GM12878 (cell line): ENCODE measurements at regions not wholly inside any gene's neighbourhood (a gene's known extent, or its start where the extent isn't known, plus 50 kb on each side); places are given as distances from the start of the nearest gene placed in this dataset.

Source experiments
- ATAC-seq: fragments of 200-7000 bp; cut with Tn5 transposase; 3 replicates; pipeline ENCODE4 v1.9.1; 2020; ENCODE audit warnings: mild to moderate bottlenecking, moderate library complexity
- BruUV-seq: library from RNA; stranded (reverse); fragments of 400-500 nt; replicated peaks from 2 replicates; lab custom pipeline; 2021; lab: Mats Ljungman, UMichigan
- CTCF ChIA-PET: fragments of 300-600 bp; sonication (Branson Sonifier 250); formaldehyde crosslinking; extraction: SDS; loops from one replicate; lab custom pipeline; 2021; ENCODE audit warnings: inconsistent platforms; lab: Yijun Ruan, JAX
- POLR2A ChIA-PET: fragments of 350-600 bp; formaldehyde crosslinking; extraction: SDS; loops from one replicate; lab custom pipeline; 2021; ENCODE audit warnings: inconsistent platforms; lab: Charles Lee
- RAD21 ChIA-PET: fragments of 300-600 bp; sonication (Branson Sonifier 250); formaldehyde crosslinking; loops from one replicate; lab custom pipeline; 2023; ENCODE audit warnings: antibody characterized with exemption; ENCODE audit not compliant: unreplicated experiment; lab: Charles Lee
- SMC1A ChIA-PET: fragments of 300-600 bp; sonication (Branson Sonifier 250); formaldehyde crosslinking; loops from one replicate; lab custom pipeline; 2023; ENCODE audit not compliant: unreplicated experiment, uncharacterized antibody; lab: Charles Lee
- DNase-seq: peaks from one replicate; pipeline ENCODE4 v3.0.0-alpha.2; 2011; ENCODE audit warnings: low read depth, low spot score
- FAIRE-seq: peaks from 3 replicates; lab custom pipeline; 2011; peaks lifted over from hg19 to GRCh38; lab: Jason Lieb, UNC
- H2AFZ ChIP-seq: 2 replicates; pipeline ENCODE4 v1.6.0; 2011; ENCODE audit warnings: low read depth, low read length, control low read depth; ENCODE audit not compliant: control insufficient read depth
- H3K27ac ChIP-seq: 2 replicates; pipeline ENCODE4 v1.5.1; 2011; ENCODE audit warnings: control low read depth; ENCODE audit not compliant: control insufficient read depth, insufficient read depth
- H3K27me3 ChIP-seq, 2 experiments: replicated peaks in 1 of 2; 2 replicates each; pipeline versions ENCODE4 v1.6.0 to v1.6.1; 2011; ENCODE audit warnings: low read length in 1 of 2; ENCODE audit not compliant: control insufficient read depth in 2 of 2, insufficient read depth in 2 of 2
- H3K36me3 ChIP-seq, 2 experiments: 2 replicates each; pipeline ENCODE4 v1.5.1; 2011; ENCODE audit warnings: low read length in 1 of 2; ENCODE audit not compliant: control insufficient read depth in 2 of 2, insufficient read depth in 2 of 2
- H3K4me1 ChIP-seq: 2 replicates; pipeline ENCODE4 v1.6.1; 2011; ENCODE audit warnings: mild to moderate bottlenecking, low read length, moderate library complexity, mixed read lengths; ENCODE audit not compliant: control insufficient read depth, insufficient read depth
- H3K4me2 ChIP-seq: 2 replicates; pipeline ENCODE4 v1.6.0; 2011; ENCODE audit warnings: control low read depth; ENCODE audit not compliant: control insufficient read depth, insufficient read depth
- H3K4me3 ChIP-seq: fragments of 200-600 bp; sonication (generic); 2 replicates; pipeline ENCODE4 v1.5.1; 2016
- H3K79me2 ChIP-seq: 2 replicates; pipeline ENCODE4 v1.6.0; 2011; ENCODE audit warnings: low read length; ENCODE audit not compliant: control insufficient read depth, insufficient read depth
- H3K9ac ChIP-seq: 2 replicates; pipeline ENCODE4 v1.8.0; 2011; ENCODE audit warnings: low read length, control low read depth, mixed read lengths; ENCODE audit not compliant: control insufficient read depth, insufficient read depth
- H3K9me3 ChIP-seq: replicated peaks from 3 replicates; pipeline ENCODE4 v1.5.1; 2011; ENCODE audit warnings: mild to moderate bottlenecking, low read length; ENCODE audit not compliant: control insufficient read depth, insufficient read depth
- H4K20me1 ChIP-seq: 2 replicates; pipeline ENCODE4 v1.6.0; 2011; ENCODE audit not compliant: control insufficient read depth, insufficient read depth
- BCL3 ChIP-seq: IDR thresholded peaks from 2 replicates; pipeline ENCODE4 v1.6.1; 2011; ENCODE audit warnings: borderline replicate concordance, low read depth, mild to moderate bottlenecking, moderate library complexity, low read length; ENCODE audit not compliant: insufficient read depth, poor library complexity, severe bottlenecking
- CREM ChIP-seq: IDR thresholded peaks from 2 replicates; pipeline ENCODE4 v1.6.1; 2014; ENCODE audit warnings: antibody characterized with exemption, low read depth
- ELK1 ChIP-seq: IDR thresholded peaks from 2 replicates; pipeline ENCODE4 v1.6.1; 2012; ENCODE audit warnings: low read depth, low read length, improper control_type of control experiment
- EZH2 ChIP-seq: IDR thresholded peaks from 2 replicates; pipeline ENCODE4 v1.6.1; 2012; ENCODE audit warnings: low read depth, mild to moderate bottlenecking, control low read depth, inconsistent platforms, low read length, borderline replicate concordance; ENCODE audit not compliant: control insufficient read depth
- TCF12 ChIP-seq: IDR thresholded peaks from 2 replicates; pipeline ENCODE4 v1.6.1; 2011; ENCODE audit warnings: low read depth, mild to moderate bottlenecking, low read length
- WGBS: methylation state at CpG from one replicate; pipeline ENCODE4 v1.1.6; 2016; ENCODE audit warnings: low lambda C conversion rate; ENCODE audit not compliant: insufficient replicate concordance, insufficient coverage; ENCODE audit errors: missing lambda C conversion rate; 5-methylcytosine and 5-hydroxymethylcytosine counted together
- in situ Hi-C: fragments of 300-500 bp; cut with MboI; formaldehyde crosslinking; loops from 9 replicates; pipeline ENCODE4 v1.14.3; 2018; ENCODE audit warnings: mixed read lengths
- intact Hi-C: fragments of 100-400 bp; cut with micrococcal nuclease; formaldehyde crosslinking; loops from one replicate; pipeline ENCODE4 v1.14.2; 2022; ENCODE audit not compliant: unreplicated experiment
- TF ChIP-seq, protein P1 (sequence below): IDR thresholded peaks from 2 replicates; pipeline ENCODE4 v1.6.1; 2012; ENCODE audit warnings: improper control_type of control experiment, low read depth, low read length; ENCODE audit not compliant: insufficient replicate concordance
- TF ChIP-seq, protein P2 (sequence below): IDR thresholded peaks from 2 replicates; pipeline ENCODE4 v1.6.1; 2012; ENCODE audit warnings: low read length, inconsistent platforms

DNA sequence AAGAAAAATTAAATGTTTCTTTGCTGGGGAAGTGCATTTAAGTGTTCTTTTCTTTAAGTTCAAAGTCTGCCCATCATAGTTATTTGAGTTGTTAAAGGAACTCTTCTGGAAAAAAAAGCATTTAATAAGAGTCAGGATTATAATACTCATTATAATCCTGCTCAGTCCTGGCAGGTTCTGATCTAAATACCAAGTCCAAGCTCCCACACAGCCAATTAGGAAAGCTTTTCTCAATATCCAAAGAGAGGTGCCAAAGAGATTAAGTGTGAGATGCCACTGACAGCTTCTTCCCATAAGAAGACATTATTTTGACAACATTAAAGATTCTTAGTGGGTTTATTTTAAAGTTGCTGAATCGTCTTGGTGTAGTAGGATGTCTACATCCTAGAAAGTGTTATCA, 235.2 kb upstream of the DAB2 start (continued):
- TF ChIP-seq, protein P1, sequence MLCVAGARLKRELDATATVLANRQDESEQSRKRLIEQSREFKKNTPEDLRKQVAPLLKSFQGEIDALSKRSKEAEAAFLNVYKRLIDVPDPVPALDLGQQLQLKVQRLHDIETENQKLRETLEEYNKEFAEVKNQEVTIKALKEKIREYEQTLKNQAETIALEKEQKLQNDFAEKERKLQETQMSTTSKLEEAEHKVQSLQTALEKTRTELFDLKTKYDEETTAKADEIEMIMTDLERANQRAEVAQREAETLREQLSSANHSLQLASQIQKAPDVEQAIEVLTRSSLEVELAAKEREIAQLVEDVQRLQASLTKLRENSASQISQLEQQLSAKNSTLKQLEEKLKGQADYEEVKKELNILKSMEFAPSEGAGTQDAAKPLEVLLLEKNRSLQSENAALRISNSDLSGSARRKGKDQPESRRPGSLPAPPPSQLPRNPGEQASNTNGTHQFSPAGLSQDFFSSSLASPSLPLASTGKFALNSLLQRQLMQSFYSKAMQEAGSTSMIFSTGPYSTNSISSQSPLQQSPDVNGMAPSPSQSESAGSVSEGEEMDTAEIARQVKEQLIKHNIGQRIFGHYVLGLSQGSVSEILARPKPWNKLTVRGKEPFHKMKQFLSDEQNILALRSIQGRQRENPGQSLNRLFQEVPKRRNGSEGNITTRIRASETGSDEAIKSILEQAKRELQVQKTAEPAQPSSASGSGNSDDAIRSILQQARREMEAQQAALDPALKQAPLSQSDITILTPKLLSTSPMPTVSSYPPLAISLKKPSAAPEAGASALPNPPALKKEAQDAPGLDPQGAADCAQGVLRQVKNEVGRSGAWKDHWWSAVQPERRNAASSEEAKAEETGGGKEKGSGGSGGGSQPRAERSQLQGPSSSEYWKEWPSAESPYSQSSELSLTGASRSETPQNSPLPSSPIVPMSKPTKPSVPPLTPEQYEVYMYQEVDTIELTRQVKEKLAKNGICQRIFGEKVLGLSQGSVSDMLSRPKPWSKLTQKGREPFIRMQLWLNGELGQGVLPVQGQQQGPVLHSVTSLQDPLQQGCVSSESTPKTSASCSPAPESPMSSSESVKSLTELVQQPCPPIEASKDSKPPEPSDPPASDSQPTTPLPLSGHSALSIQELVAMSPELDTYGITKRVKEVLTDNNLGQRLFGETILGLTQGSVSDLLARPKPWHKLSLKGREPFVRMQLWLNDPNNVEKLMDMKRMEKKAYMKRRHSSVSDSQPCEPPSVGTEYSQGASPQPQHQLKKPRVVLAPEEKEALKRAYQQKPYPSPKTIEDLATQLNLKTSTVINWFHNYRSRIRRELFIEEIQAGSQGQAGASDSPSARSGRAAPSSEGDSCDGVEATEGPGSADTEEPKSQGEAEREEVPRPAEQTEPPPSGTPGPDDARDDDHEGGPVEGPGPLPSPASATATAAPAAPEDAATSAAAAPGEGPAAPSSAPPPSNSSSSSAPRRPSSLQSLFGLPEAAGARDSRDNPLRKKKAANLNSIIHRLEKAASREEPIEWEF = no peak
- TF ChIP-seq ELK1 = no peak

GRCh38 chr5:39658866-39659265, 234.1 kb upstream of the DAB2 start:
- FAIRE-seq = no peak
- Histone ChIP-seq H2AFZ (no peak overlapping the region), H4K20me1 (no peaks in the 10 kb centered on the region), H3K27me3 (no peaks in the 10 kb centered on the region), H3K79me2 (no peaks in the 10 kb centered on the region), H3K4me3 (no peak overlapping the region), H3K36me3 (no peaks in the 10 kb centered on the region), H3K9me3 (no peaks in the 10 kb centered on the region), H3K9ac (no peak overlapping the region), H3K4me2 (no peak overlapping the region), H3K4me1 (no peaks in the 10 kb centered on the region), H3K27ac (no peak overlapping the region)
- ChIA-PET SMC1A (no interaction called here), RAD21 (no interaction called here), CTCF (no interaction called here), POLR2A (no interaction called here)
- no TSS peak for BruUV-seq
- WGBS = 66% methylated on average over 4 of the region's 4 CpGs
- no peak for ATAC-seq
- no peak for TF ChIP-seq TCF12
- TF ChIP-seq EZH2 = no peak
- TF ChIP-seq CREM = no peak
- TF ChIP-seq, protein P2, sequence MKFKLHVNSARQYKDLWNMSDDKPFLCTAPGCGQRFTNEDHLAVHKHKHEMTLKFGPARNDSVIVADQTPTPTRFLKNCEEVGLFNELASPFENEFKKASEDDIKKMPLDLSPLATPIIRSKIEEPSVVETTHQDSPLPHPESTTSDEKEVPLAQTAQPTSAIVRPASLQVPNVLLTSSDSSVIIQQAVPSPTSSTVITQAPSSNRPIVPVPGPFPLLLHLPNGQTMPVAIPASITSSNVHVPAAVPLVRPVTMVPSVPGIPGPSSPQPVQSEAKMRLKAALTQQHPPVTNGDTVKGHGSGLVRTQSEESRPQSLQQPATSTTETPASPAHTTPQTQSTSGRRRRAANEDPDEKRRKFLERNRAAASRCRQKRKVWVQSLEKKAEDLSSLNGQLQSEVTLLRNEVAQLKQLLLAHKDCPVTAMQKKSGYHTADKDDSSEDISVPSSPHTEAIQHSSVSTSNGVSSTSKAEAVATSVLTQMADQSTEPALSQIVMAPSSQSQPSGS = no peak
- no peak for TF ChIP-seq BCL3
- intact Hi-C loops = no loop called here
- DNase-seq = no peak
- in situ Hi-C loops = no loop called here
